Keratinocyte (primary cell): ENCODE measurements at regions not wholly inside any gene's neighbourhood (a gene's known extent, or its start where the extent isn't known, plus 50 kb on each side); places are given as distances from the start of the nearest gene placed in this dataset.

Experiments used
- DNase-seq: peaks from one replicate; pipeline ENCODE4 v3.0.0-alpha.2; 2011; ENCODE audit warnings: low read depth, missing footprints, low spot score
- FAIRE-seq: peaks from 2 replicates; lab custom pipeline; 2011; peaks lifted over from hg19 to GRCh38; lab: Jason Lieb, UNC
- H2AFZ ChIP-seq: 2 replicates; pipeline ENCODE4 v1.6.0; 2012; ENCODE audit warnings: low read length, control low read depth, inconsistent platforms; ENCODE audit not compliant: control insufficient read depth
- H3K27ac ChIP-seq: 2 replicates; pipeline ENCODE4 v1.5.1; 2011; ENCODE audit warnings: low read length; ENCODE audit not compliant: control insufficient read depth, insufficient read depth
- H3K27me3 ChIP-seq: 3 replicates; pipeline ENCODE4 v1.6.0; 2011; ENCODE audit warnings: low read length; ENCODE audit not compliant: control insufficient read depth, insufficient read depth; ENCODE audit errors: extremely low read depth
- H3K36me3 ChIP-seq, 2 experiments: 2 replicates in 1 of 2; 3 replicates in 1 of 2; pipeline ENCODE4 v1.5.1; 2011; ENCODE audit warnings: low read length in 2 of 2, mild to moderate bottlenecking in 1 of 2; ENCODE audit not compliant: control insufficient read depth in 2 of 2, insufficient read depth in 2 of 2; ENCODE audit errors: extremely low read depth in 1 of 2
- H3K4me1 ChIP-seq: 3 replicates; pipeline ENCODE4 v1.5.1; 2011; ENCODE audit warnings: low read length; ENCODE audit not compliant: control insufficient read depth, insufficient read depth; ENCODE audit errors: extremely low read depth
- H3K4me2 ChIP-seq: 3 replicates; pipeline ENCODE4 v1.6.0; 2011; ENCODE audit warnings: low read depth, low read length; ENCODE audit not compliant: control insufficient read depth, insufficient read depth; ENCODE audit errors: extremely low read depth
- H3K4me3 ChIP-seq, 3 experiments: fragments of 200-600 bp in 1 of 3; sonication (generic) in 1 of 3; 2 replicates in 2 of 3; 3 replicates in 1 of 3; pipeline ENCODE4 v1.5.1; 2011 to 2016; ENCODE audit warnings: low read length in 3 of 3, mild to moderate bottlenecking in 3 of 3, control low read depth in 2 of 3, inconsistent platforms in 1 of 3, low read depth in 1 of 3, mixed read lengths in 1 of 3, mixed run types in 1 of 3, moderate library complexity in 1 of 3; ENCODE audit not compliant: control insufficient read depth in 2 of 3, insufficient read depth in 2 of 3; ENCODE audit errors: extremely low read depth in 1 of 3
- H3K79me2 ChIP-seq: 2 replicates; pipeline ENCODE4 v1.6.0; 2012; ENCODE audit warnings: low read length; ENCODE audit not compliant: control insufficient read depth, insufficient read depth
- H3K9ac ChIP-seq: 3 replicates; pipeline ENCODE4 v1.6.0; 2011; ENCODE audit warnings: low read length; ENCODE audit not compliant: control insufficient read depth, insufficient read depth; ENCODE audit errors: extremely low read depth
- H3K9me1 ChIP-seq: 3 replicates; pipeline ENCODE4 v1.6.0; 2011; ENCODE audit warnings: low read length; ENCODE audit not compliant: control insufficient read depth, insufficient read depth; ENCODE audit errors: extremely low read depth
- H3K9me3 ChIP-seq: 2 replicates; pipeline ENCODE4 v1.5.1; 2012; ENCODE audit warnings: low read depth, low read length; ENCODE audit not compliant: control insufficient read depth
- H4K20me1 ChIP-seq: 3 replicates; pipeline ENCODE4 v1.6.0; 2011; ENCODE audit warnings: low read length; ENCODE audit not compliant: control insufficient read depth, insufficient read depth; ENCODE audit errors: extremely low read depth
- EZH2 ChIP-seq: IDR thresholded peaks from one replicate; pipeline ENCODE4 v1.6.1; 2012; ENCODE audit warnings: inconsistent platforms, mild to moderate bottlenecking, low read length, moderate library complexity
- dilution Hi-C: fragments of 300-500 bp; cut with MboI; formaldehyde crosslinking; loops from one replicate; pipeline ENCODE4 v1.7.0; 2020; ENCODE audit warnings: low sequenced_read_pairs; ENCODE audit not compliant: extremely low pct_ligation_motif_present
- TF ChIP-seq, protein P1 (sequence below), 3 experiments: IDR thresholded peaks in 1 of 3; conservative IDR thresholded peaks in 1 of 3; optimal IDR thresholded peaks in 1 of 3; 2 replicates in 2 of 3; 3 replicates in 1 of 3; pipeline versions ENCODE3 to v1.5.1; 2011; ENCODE audit warnings: low read length in 3 of 3, mild to moderate bottlenecking in 3 of 3, moderate library complexity in 2 of 3, control low read depth in 1 of 3, inconsistent platforms in 1 of 3; ENCODE audit not compliant: insufficient read depth in 2 of 3; ENCODE audit errors: extremely low read depth in 1 of 3

DNA sequence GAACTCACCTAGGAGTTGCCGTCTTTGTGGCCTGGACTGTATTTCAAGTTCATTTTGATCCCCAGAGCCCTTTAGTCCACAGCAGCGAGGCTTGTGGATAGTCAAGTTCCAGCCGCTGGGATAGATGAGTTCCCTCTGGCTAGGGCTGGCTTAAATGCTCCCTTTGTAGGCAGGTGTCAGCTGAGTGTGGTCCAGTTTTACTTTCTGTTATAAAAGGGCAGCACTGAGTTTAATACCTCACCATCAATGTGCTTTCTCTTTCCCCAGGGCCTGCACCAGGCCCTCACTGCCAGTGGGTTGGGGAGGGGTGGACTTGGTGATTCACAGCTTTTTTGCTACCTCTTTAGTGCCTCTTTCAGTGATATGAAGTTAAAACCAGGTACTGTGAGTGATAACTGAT lies 188.2 kb downstream of the SLCO4C1 start:
- dilution Hi-C loops: no loop called here
- H3K36me3 ChIP-seq: no peaks in the 10 kb centered on the region
- H3K4me1 ChIP-seq: no peaks in the 10 kb centered on the region
- FAIRE-seq (no peak), DNase-seq (no peak)
- H2AFZ ChIP-seq: no peak overlapping the region
- no peak overlapping the region for H3K4me2 ChIP-seq
- TF ChIP-seq, protein P1, sequence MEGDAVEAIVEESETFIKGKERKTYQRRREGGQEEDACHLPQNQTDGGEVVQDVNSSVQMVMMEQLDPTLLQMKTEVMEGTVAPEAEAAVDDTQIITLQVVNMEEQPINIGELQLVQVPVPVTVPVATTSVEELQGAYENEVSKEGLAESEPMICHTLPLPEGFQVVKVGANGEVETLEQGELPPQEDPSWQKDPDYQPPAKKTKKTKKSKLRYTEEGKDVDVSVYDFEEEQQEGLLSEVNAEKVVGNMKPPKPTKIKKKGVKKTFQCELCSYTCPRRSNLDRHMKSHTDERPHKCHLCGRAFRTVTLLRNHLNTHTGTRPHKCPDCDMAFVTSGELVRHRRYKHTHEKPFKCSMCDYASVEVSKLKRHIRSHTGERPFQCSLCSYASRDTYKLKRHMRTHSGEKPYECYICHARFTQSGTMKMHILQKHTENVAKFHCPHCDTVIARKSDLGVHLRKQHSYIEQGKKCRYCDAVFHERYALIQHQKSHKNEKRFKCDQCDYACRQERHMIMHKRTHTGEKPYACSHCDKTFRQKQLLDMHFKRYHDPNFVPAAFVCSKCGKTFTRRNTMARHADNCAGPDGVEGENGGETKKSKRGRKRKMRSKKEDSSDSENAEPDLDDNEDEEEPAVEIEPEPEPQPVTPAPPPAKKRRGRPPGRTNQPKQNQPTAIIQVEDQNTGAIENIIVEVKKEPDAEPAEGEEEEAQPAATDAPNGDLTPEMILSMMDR (optimal IDR thresholded peaks at IDR 0.05 in 1 of 3, IDR thresholded peaks at IDR 0.05 in 1 of 3, conservative IDR thresholded peaks at IDR 0.05 in 1 of 3; ENCODE audit: extremely low read depth in 1 of 3, insufficient read depth in 2 of 3, low read length in 3 of 3): no peak
- no peak for TF ChIP-seq EZH2
- H3K79me2 ChIP-seq: no peaks in the 10 kb centered on the region
- H3K27ac ChIP-seq: no peak overlapping the region
- H4K20me1 ChIP-seq: no peaks in the 10 kb centered on the region
- no peak overlapping the region for H3K4me3 ChIP-seq
- H3K27me3 ChIP-seq: no peaks in the 10 kb centered on the region
- no peaks in the 10 kb centered on the region for H3K9me1 ChIP-seq
- no peaks in the 10 kb centered on the region for H3K9me3 ChIP-seq
- H3K9ac ChIP-seq: no peak overlapping the region

DNA sequence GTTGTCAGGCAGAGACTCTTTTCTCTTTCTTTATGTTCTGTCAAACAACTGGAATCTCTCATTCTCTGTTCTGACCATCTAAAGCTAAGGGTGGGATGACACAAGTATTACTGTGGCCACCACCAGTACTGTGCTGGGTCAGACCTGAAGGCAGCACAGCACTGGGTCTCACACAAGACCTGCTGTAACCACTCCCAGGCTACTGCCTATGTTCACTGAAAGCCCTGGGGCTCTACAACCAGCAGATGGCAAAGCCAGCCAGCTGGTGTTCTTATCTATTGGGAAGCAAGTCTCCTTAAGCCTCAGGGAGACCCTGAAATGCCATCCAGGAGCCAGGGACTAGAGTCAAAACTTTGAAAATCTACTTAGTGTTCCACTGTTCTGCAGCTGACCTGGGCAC lies 189.5 kb downstream of the SLCO4C1 start:
- H3K9ac ChIP-seq: no peak overlapping the region
- no peak overlapping the region for H3K4me2 ChIP-seq
- TF ChIP-seq EZH2: no peak
- TF ChIP-seq, protein P1 (optimal IDR thresholded peaks at IDR 0.05 in 1 of 3, IDR thresholded peaks at IDR 0.05 in 1 of 3, conservative IDR thresholded peaks at IDR 0.05 in 1 of 3; ENCODE audit: extremely low read depth in 1 of 3, insufficient read depth in 2 of 3, low read length in 3 of 3): no peak
- H3K9me1 ChIP-seq: no peaks in the 10 kb centered on the region
- dilution Hi-C loops: no loop called here
- no peak overlapping the region for H3K27ac ChIP-seq
- no peak for DNase-seq
- no peaks in the 10 kb centered on the region for H3K4me1 ChIP-seq
- no peaks in the 10 kb centered on the region for H4K20me1 ChIP-seq
- H3K27me3 ChIP-seq: no peaks in the 10 kb centered on the region
- H3K4me3 ChIP-seq: no peak overlapping the region
- FAIRE-seq: no peak
- H2AFZ ChIP-seq: no peak overlapping the region
- H3K36me3 ChIP-seq: no peaks in the 10 kb centered on the region
- no peaks in the 10 kb centered on the region for H3K9me3 ChIP-seq
- no peaks in the 10 kb centered on the region for H3K79me2 ChIP-seq
